ENCODE measurements at regions not wholly inside any gene's neighbourhood (a gene's known extent, or its start where the extent isn't known, plus 50 kb on each side); places are given as distances from the start of the nearest gene placed in this dataset.

GRCh38 chr5:86554638-86555037 is 63.1 kb upstream of the COX7C start:
- no peaks in the 10 kb centered on the region for H3K9me3 ChIP-seq (replicated peaks; ENCODE audit: control insufficient read depth, insufficient read depth, low read length)
- H3K36me3 ChIP-seq (ENCODE audit: control insufficient read depth in 2 of 2, insufficient read depth in 2 of 2, low read length in 1 of 2): no peaks in the 10 kb centered on the region
- in situ Hi-C loops (cut with MboI) (no loop called here), intact Hi-C loops (cut with micrococcal nuclease; ENCODE audit: unreplicated experiment) (no loop called here)
- H3K4me2 ChIP-seq (ENCODE audit: control insufficient read depth, insufficient read depth): no peak overlapping the region
- H3K4me1 ChIP-seq (ENCODE audit: control insufficient read depth, insufficient read depth, low read length): no peaks in the 10 kb centered on the region
- ChIA-PET RAD21 (ENCODE audit: unreplicated experiment) (no interaction called here), CTCF (no interaction called here), SMC1A (ENCODE audit: uncharacterized antibody, unreplicated experiment) (interaction anchor here (0.8 kb wide), 1 partner anchor 11 kb away, joined by 3 read pairs; no protein-coding TSS in a partner anchor), POLR2A (no interaction called here)
- H2AFZ ChIP-seq (ENCODE audit: control insufficient read depth, low read depth, low read length): no peak overlapping the region
- no peaks in the 10 kb centered on the region for H3K79me2 ChIP-seq (ENCODE audit: control insufficient read depth, insufficient read depth, low read length)
- TF ChIP-seq BMI1 (IDR thresholded peaks at IDR 0.05; ENCODE audit: borderline replicate concordance) (no peak), CEBPZ (IDR thresholded peaks at IDR 0.05; ENCODE audit: low read depth, low read length) (no peak), BHLHE40 (IDR thresholded peaks at IDR 0.05; ENCODE audit: borderline replicate concordance in 1 of 2, low read depth in 2 of 2, low read length in 1 of 2) (no peak), SIN3A (IDR thresholded peaks at IDR 0.05; ENCODE audit: low read depth, low read length) (no peak), ZBTB40 (IDR thresholded peaks at IDR 0.05; ENCODE audit: borderline replicate concordance) (no peak), JUND (IDR thresholded peaks at IDR 0.05; ENCODE audit: low read depth, low read length) (no peak), KLF5 (IDR thresholded peaks at IDR 0.05; ENCODE audit: partially characterized antibody) (no peak), NFYB (IDR thresholded peaks at IDR 0.05; ENCODE audit: insufficient read depth, low read depth, low read length) (no peak), SMAD1 (IDR thresholded peaks at IDR 0.05; ENCODE audit: low read depth, partially characterized antibody) (no peak), TCF12 (IDR thresholded peaks at IDR 0.05; ENCODE audit: low read depth, low read length) (no peak)
- FAIRE-seq (no peak), DNase-seq (ENCODE audit: low read depth, low spot score) (no peak), ATAC-seq (no peak)
- H4K20me1 ChIP-seq (ENCODE audit: control insufficient read depth, insufficient read depth): no peaks in the 10 kb centered on the region
- WGBS (ENCODE audit: insufficient coverage, insufficient replicate concordance, low lambda C conversion rate, missing lambda C conversion rate): 30% methylated on average over 1 of the region's 1 CpG
- no peaks in the 10 kb centered on the region for H3K27me3 ChIP-seq (replicated peaks in 1 of 2; ENCODE audit: control insufficient read depth in 2 of 2, insufficient read depth in 2 of 2, low read length in 1 of 2)
- no peak overlapping the region for H3K4me3 ChIP-seq
- H3K9ac ChIP-seq (ENCODE audit: control insufficient read depth, insufficient read depth, low read length): no peak overlapping the region
- H3K27ac ChIP-seq (ENCODE audit: control insufficient read depth, insufficient read depth): no peak overlapping the region
- no TSS peak for BruUV-seq (replicated peaks)
